Cardiac septum (tissue), 1 donor: ENCODE measurements at regions not wholly inside any gene's neighbourhood (a gene's known extent, or its start where the extent isn't known, plus 50 kb on each side); places are given as distances from the start of the nearest gene placed in this dataset.
"Not testable (repeated sequence)": the region's sequence is repeated elsewhere in the genome, so short reads cannot be mapped to it uniquely, and the experiment has no call there.

Experiments
- DNase-seq: peaks from one replicate; pipeline ENCODE4 v3.0.0-alpha.2; 2020; ENCODE audit warnings: low spot score
- intact Hi-C: fragments of 100-400 bp; cut with DNase I; formaldehyde crosslinking; loops from one replicate; pipeline ENCODE4 v1.14.0; 2022
- donor health status: DM: no; HTN: no; CAD: no.

GRCh38 chr10:28386503-28386868, 83.6 kb upstream of the MPP7 start:
- DNase-seq, result no peak
- intact Hi-C loops, result no loop called here

- intact Hi-C loops, result no loop called here
- DNase-seq, result no peak
These were observed 84.3 kb upstream of the MPP7 start for GRCh38 chr10:28387140-28387539.

GRCh38 chr10:28391283-28391682, 88.4 kb upstream of the MPP7 start:
- no peak for DNase-seq
- intact Hi-C loops, result loop anchor here (10.0 kb wide), 1 partner anchor 946 kb away; no protein-coding TSS in a partner anchor

- intact Hi-C loops, result loop anchor here (10.0 kb wide), 1 partner anchor 949 kb away; no protein-coding TSS in a partner anchor
These were observed 91.2 kb upstream of the MPP7 start for GRCh38 chr10:28393956-28394568.

GRCh38 chr10:28396331-28396730, 93.5 kb upstream of the MPP7 start:
- intact Hi-C loops, result loop anchor here (10.0 kb wide), 1 partner anchor 952 kb away; no protein-coding TSS in a partner anchor

More at GRCh38 chr10:28393956-28394568, 91.2 kb upstream of the MPP7 start:
- no peak for DNase-seq

GRCh38 chr10:28397229-28397628, 94.4 kb upstream of the MPP7 start:
- DNase-seq, result no peak
- intact Hi-C loops, result loop anchor here (10.0 kb wide), 1 partner anchor 952 kb away; no protein-coding TSS in a partner anchor

More at GRCh38 chr10:28396331-28396730, 93.5 kb upstream of the MPP7 start:
- no peak for DNase-seq

- DNase-seq, result no peak
- intact Hi-C loops, result no loop called here
These were observed 97.3 kb upstream of the MPP7 start for GRCh38 chr10:28400176-28400575.

GRCh38 chr10:28400681-28401080, 97.8 kb upstream of the MPP7 start:
- intact Hi-C loops, result no loop called here
- DNase-seq, result no peak

- intact Hi-C loops, result not testable (repeated sequence)
These were observed 99.8 kb upstream of the MPP7 start for GRCh38 chr10:28402611-28403073.

GRCh38 chr10:28403090-28403489, 100.2 kb upstream of the MPP7 start:
- intact Hi-C loops, result no loop called here
- DNase-seq, result no peak

More at GRCh38 chr10:28402611-28403073, 99.8 kb upstream of the MPP7 start:
- DNase-seq, result not testable (repeated sequence)

GRCh38 chr10:28408237-28408777, 105.4 kb upstream of the MPP7 start:
- intact Hi-C loops, result no loop called here
- no peak for DNase-seq

GRCh38 chr10:28410420-28411135, 107.7 kb upstream of the MPP7 start:
- intact Hi-C loops, result no loop called here
- DNase-seq, result no peak

- DNase-seq, result no peak
These were observed 108.2 kb upstream of the MPP7 start for GRCh38 chr10:28411136-28411460.

GRCh38 chr10:28411648-28412047, 108.8 kb upstream of the MPP7 start:
- DNase-seq, result no peak
- intact Hi-C loops, result no loop called here

More at GRCh38 chr10:28411136-28411460, 108.2 kb upstream of the MPP7 start:
- intact Hi-C loops, result no loop called here

GRCh38 chr10:28418069-28418468, 114.8 kb upstream of the WAC start:
- intact Hi-C loops, result no loop called here
- no peak for DNase-seq

- DNase-seq, result no peak
- intact Hi-C loops, result no loop called here
These were observed 107.5 kb upstream of the WAC start for GRCh38 chr10:28425422-28425821.

GRCh38 chr10:28426392-28427159, 106.3 kb upstream of the WAC start:
- intact Hi-C loops, result no loop called here

GRCh38 chr10:28427376-28427775, 105.5 kb upstream of the WAC start:
- intact Hi-C loops, result no loop called here

More at GRCh38 chr10:28426392-28427159, 106.3 kb upstream of the WAC start:
- no peak for DNase-seq

GRCh38 chr10:28429045-28429444, 103.9 kb upstream of the WAC start:
- intact Hi-C loops, result no loop called here
- DNase-seq, result no peak

More at GRCh38 chr10:28427376-28427775, 105.5 kb upstream of the WAC start:
- no peak for DNase-seq
